ENCODE measurements at regions not wholly inside any gene's neighbourhood (a gene's known extent, or its start where the extent isn't known, plus 50 kb on each side); places are given as distances from the start of the nearest gene placed in this dataset.

- Histone ChIP-seq H3K36me3 (ENCODE audit: insufficient read depth, low read depth, low read length) (no peaks in the 10 kb centered on the region), H3K9ac (ENCODE audit: low read depth, low read length) (no peak overlapping the region), H3K4me1 (ENCODE audit: insufficient read depth, low read length) (no peaks in the 10 kb centered on the region), H3K4me3 (ENCODE audit: low read length) (no peak overlapping the region), H3K27me3 (ENCODE audit: insufficient read depth, low read length) (no peaks in the 10 kb centered on the region), H3K9me3 (ENCODE audit: insufficient read depth, low read depth, low read length) (peaks cover 9% of the 10 kb centered on the region), H3K27ac (ENCODE audit: low read length) (no peak overlapping the region)
Measured at GRCh38 chr11:120044011-120044675, 93.8 kb downstream of the TRIM29 start.

- Histone ChIP-seq H3K4me1 (ENCODE audit: insufficient read depth, low read length) (no peaks in the 10 kb centered on the region), H3K4me3 (ENCODE audit: low read length) (no peak overlapping the region), H3K9ac (ENCODE audit: low read depth, low read length) (no peak overlapping the region), H3K36me3 (ENCODE audit: insufficient read depth, low read depth, low read length) (no peaks in the 10 kb centered on the region), H3K9me3 (ENCODE audit: insufficient read depth, low read depth, low read length) (peaks cover 9% of the 10 kb centered on the region), H3K27ac (ENCODE audit: low read length) (no peak overlapping the region), H3K27me3 (ENCODE audit: insufficient read depth, low read length) (no peaks in the 10 kb centered on the region)
Measured at GRCh38 chr11:120043328-120043945, 94.5 kb downstream of the TRIM29 start.

GRCh38 chr11:120041625-120042024 is 96.3 kb downstream of the TRIM29 start:
- Histone ChIP-seq H3K4me3 (ENCODE audit: low read length) (no peak overlapping the region), H3K4me1 (ENCODE audit: insufficient read depth, low read length) (no peaks in the 10 kb centered on the region), H3K9me3 (ENCODE audit: insufficient read depth, low read depth, low read length) (peaks cover 3% of the 10 kb centered on the region; the same call in 1 of the 2 replicates), H3K27ac (ENCODE audit: low read length) (no peak overlapping the region), H3K27me3 (ENCODE audit: insufficient read depth, low read length) (no peaks in the 10 kb centered on the region), H3K9ac (ENCODE audit: low read depth, low read length) (no peak overlapping the region), H3K36me3 (ENCODE audit: insufficient read depth, low read depth, low read length) (no peaks in the 10 kb centered on the region)

- no peaks in the 10 kb centered on the region for H3K36me3 ChIP-seq (ENCODE audit: insufficient read depth, low read depth, low read length)
- no peak overlapping the region for H3K9ac ChIP-seq (ENCODE audit: low read depth, low read length)
- no peaks in the 10 kb centered on the region for H3K4me1 ChIP-seq (ENCODE audit: insufficient read depth, low read length)
- H3K4me3 ChIP-seq (ENCODE audit: low read length): no peak overlapping the region
- peaks cover 7% of the 10 kb centered on the region; the same call in 1 of the 2 replicates for H3K9me3 ChIP-seq (ENCODE audit: insufficient read depth, low read depth, low read length)
- no peak overlapping the region for H3K27ac ChIP-seq (ENCODE audit: low read length)
- no peaks in the 10 kb centered on the region for H3K27me3 ChIP-seq (ENCODE audit: insufficient read depth, low read length)
Measured at GRCh38 chr11:120040151-120040840, 97.6 kb downstream of the TRIM29 start.

GRCh38 chr11:120039039-120039438 is 98.9 kb downstream of the TRIM29 start:
- Histone ChIP-seq H3K9ac (ENCODE audit: low read depth, low read length) (no peak overlapping the region), H3K4me1 (ENCODE audit: insufficient read depth, low read length) (no peaks in the 10 kb centered on the region), H3K36me3 (ENCODE audit: insufficient read depth, low read depth, low read length) (no peaks in the 10 kb centered on the region), H3K27ac (ENCODE audit: low read length) (no peak overlapping the region), H3K4me3 (ENCODE audit: low read length) (no peak overlapping the region), H3K27me3 (ENCODE audit: insufficient read depth, low read length) (no peaks in the 10 kb centered on the region), H3K9me3 (ENCODE audit: insufficient read depth, low read depth, low read length) (0 out of 2 replicates have a peak, but pooled peaks cover 7% of the 10 kb centered on the region)

- H3K4me3 ChIP-seq (ENCODE audit: low read length): no peak overlapping the region
- H3K27me3 ChIP-seq (ENCODE audit: insufficient read depth, low read length): no peaks in the 10 kb centered on the region
- no peaks in the 10 kb centered on the region for H3K36me3 ChIP-seq (ENCODE audit: insufficient read depth, low read depth, low read length)
- no peak overlapping the region for H3K27ac ChIP-seq (ENCODE audit: low read length)
- H3K9ac ChIP-seq (ENCODE audit: low read depth, low read length): no peak overlapping the region
- H3K9me3 ChIP-seq (ENCODE audit: insufficient read depth, low read depth, low read length): 0 out of 2 replicates have a peak, but pooled peaks cover 7% of the 10 kb centered on the region
- H3K4me1 ChIP-seq (ENCODE audit: insufficient read depth, low read length): no peaks in the 10 kb centered on the region
Measured at GRCh38 chr11:120037111-120037510, 100.8 kb downstream of the TRIM29 start.

GRCh38 chr11:120035756-120036155 is 102.2 kb downstream of the TRIM29 start:
- no peaks in the 10 kb centered on the region; the same call in 1 of the 2 replicates for H3K4me1 ChIP-seq (ENCODE audit: insufficient read depth, low read length)
- no peak overlapping the region for H3K4me3 ChIP-seq (ENCODE audit: low read length)
- H3K36me3 ChIP-seq (ENCODE audit: insufficient read depth, low read depth, low read length): no peaks in the 10 kb centered on the region
- H3K27ac ChIP-seq (ENCODE audit: low read length): no peak overlapping the region
- no peak overlapping the region for H3K9ac ChIP-seq (ENCODE audit: low read depth, low read length)
- H3K9me3 ChIP-seq (ENCODE audit: insufficient read depth, low read depth, low read length): 0 out of 2 replicates have a peak, but pooled peaks cover 7% of the 10 kb centered on the region
- no peaks in the 10 kb centered on the region for H3K27me3 ChIP-seq (ENCODE audit: insufficient read depth, low read length)

- no peaks in the 10 kb centered on the region for H3K36me3 ChIP-seq (ENCODE audit: insufficient read depth, low read depth, low read length)
Measured at GRCh38 chr11:120034881-120035630, 102.9 kb downstream of the TRIM29 start.

GRCh38 chr11:120034176-120034875 is 103.6 kb downstream of the TRIM29 start:
- H3K27me3 ChIP-seq (ENCODE audit: insufficient read depth, low read length): no peaks in the 10 kb centered on the region
- H3K27ac ChIP-seq (ENCODE audit: low read length): no peak overlapping the region
- H3K4me1 ChIP-seq (ENCODE audit: insufficient read depth, low read length): no peaks in the 10 kb centered on the region; the same call in 1 of the 2 replicates
- H3K4me3 ChIP-seq (ENCODE audit: low read length): no peak overlapping the region
- H3K9ac ChIP-seq (ENCODE audit: low read depth, low read length): no peak overlapping the region
- H3K36me3 ChIP-seq (ENCODE audit: insufficient read depth, low read depth, low read length): no peaks in the 10 kb centered on the region
- H3K9me3 ChIP-seq (ENCODE audit: insufficient read depth, low read depth, low read length): 0 out of 2 replicates have a peak, but pooled peaks cover 7% of the 10 kb centered on the region

More at GRCh38 chr11:120034881-120035630, 102.9 kb downstream of the TRIM29 start:
- H3K27ac ChIP-seq (ENCODE audit: low read length): no peak overlapping the region
- 0 out of 2 replicates have a peak, but pooled peaks cover 7% of the 10 kb centered on the region for H3K9me3 ChIP-seq (ENCODE audit: insufficient read depth, low read depth, low read length)
- no peaks in the 10 kb centered on the region; the same call in 1 of the 2 replicates for H3K4me1 ChIP-seq (ENCODE audit: insufficient read depth, low read length)
- no peak overlapping the region for H3K4me3 ChIP-seq (ENCODE audit: low read length)
- H3K27me3 ChIP-seq (ENCODE audit: insufficient read depth, low read length): no peaks in the 10 kb centered on the region
- no peak overlapping the region for H3K9ac ChIP-seq (ENCODE audit: low read depth, low read length)

- Histone ChIP-seq H3K9ac (ENCODE audit: low read depth, low read length) (no peak overlapping the region), H3K27ac (ENCODE audit: low read length) (no peak overlapping the region), H3K4me3 (ENCODE audit: low read length) (no peak overlapping the region), H3K36me3 (ENCODE audit: insufficient read depth, low read depth, low read length) (no peaks in the 10 kb centered on the region), H3K27me3 (ENCODE audit: insufficient read depth, low read length) (no peaks in the 10 kb centered on the region), H3K9me3 (ENCODE audit: insufficient read depth, low read depth, low read length) (0 out of 2 replicates have a peak, but pooled peaks cover 7% of the 10 kb centered on the region), H3K4me1 (ENCODE audit: insufficient read depth, low read length) (no peaks in the 10 kb centered on the region; the same call in 1 of the 2 replicates)
Measured at GRCh38 chr11:120032766-120033390, 105.0 kb downstream of the TRIM29 start.

All from iPS-20b (cell line).